Keratinocyte (primary cell): ENCODE measurements at regions not wholly inside any gene's neighbourhood (a gene's known extent, or its start where the extent isn't known, plus 50 kb on each side); places are given as distances from the start of the nearest gene placed in this dataset.

Experiments
- DNase-seq: peaks from one replicate; pipeline ENCODE4 v3.0.0-alpha.2; 2011; ENCODE audit warnings: low read depth, missing footprints, low spot score
- FAIRE-seq: peaks from 2 replicates; lab custom pipeline; 2011; peaks lifted over from hg19 to GRCh38; lab: Jason Lieb, UNC
- H2AFZ ChIP-seq: 2 replicates; pipeline ENCODE4 v1.6.0; 2012; ENCODE audit warnings: low read length, control low read depth, inconsistent platforms; ENCODE audit not compliant: control insufficient read depth
- H3K27ac ChIP-seq: 2 replicates; pipeline ENCODE4 v1.5.1; 2011; ENCODE audit warnings: low read length; ENCODE audit not compliant: control insufficient read depth, insufficient read depth
- H3K27me3 ChIP-seq: 3 replicates; pipeline ENCODE4 v1.6.0; 2011; ENCODE audit warnings: low read length; ENCODE audit not compliant: control insufficient read depth, insufficient read depth; ENCODE audit errors: extremely low read depth
- H3K36me3 ChIP-seq, 2 experiments: 2 replicates in 1 of 2; 3 replicates in 1 of 2; pipeline ENCODE4 v1.5.1; 2011; ENCODE audit warnings: low read length in 2 of 2, mild to moderate bottlenecking in 1 of 2; ENCODE audit not compliant: control insufficient read depth in 2 of 2, insufficient read depth in 2 of 2; ENCODE audit errors: extremely low read depth in 1 of 2
- H3K4me1 ChIP-seq: 3 replicates; pipeline ENCODE4 v1.5.1; 2011; ENCODE audit warnings: low read length; ENCODE audit not compliant: control insufficient read depth, insufficient read depth; ENCODE audit errors: extremely low read depth
- H3K4me2 ChIP-seq: 3 replicates; pipeline ENCODE4 v1.6.0; 2011; ENCODE audit warnings: low read depth, low read length; ENCODE audit not compliant: control insufficient read depth, insufficient read depth; ENCODE audit errors: extremely low read depth
- H3K4me3 ChIP-seq, 3 experiments: fragments of 200-600 bp in 1 of 3; sonication (generic) in 1 of 3; 2 replicates in 2 of 3; 3 replicates in 1 of 3; pipeline ENCODE4 v1.5.1; 2011 to 2016; ENCODE audit warnings: low read length in 3 of 3, mild to moderate bottlenecking in 3 of 3, control low read depth in 2 of 3, inconsistent platforms in 1 of 3, low read depth in 1 of 3, mixed read lengths in 1 of 3, mixed run types in 1 of 3, moderate library complexity in 1 of 3; ENCODE audit not compliant: control insufficient read depth in 2 of 3, insufficient read depth in 2 of 3; ENCODE audit errors: extremely low read depth in 1 of 3
- H3K79me2 ChIP-seq: 2 replicates; pipeline ENCODE4 v1.6.0; 2012; ENCODE audit warnings: low read length; ENCODE audit not compliant: control insufficient read depth, insufficient read depth
- H3K9ac ChIP-seq: 3 replicates; pipeline ENCODE4 v1.6.0; 2011; ENCODE audit warnings: low read length; ENCODE audit not compliant: control insufficient read depth, insufficient read depth; ENCODE audit errors: extremely low read depth
- H3K9me1 ChIP-seq: 3 replicates; pipeline ENCODE4 v1.6.0; 2011; ENCODE audit warnings: low read length; ENCODE audit not compliant: control insufficient read depth, insufficient read depth; ENCODE audit errors: extremely low read depth
- H3K9me3 ChIP-seq: 2 replicates; pipeline ENCODE4 v1.5.1; 2012; ENCODE audit warnings: low read depth, low read length; ENCODE audit not compliant: control insufficient read depth
- H4K20me1 ChIP-seq: 3 replicates; pipeline ENCODE4 v1.6.0; 2011; ENCODE audit warnings: low read length; ENCODE audit not compliant: control insufficient read depth, insufficient read depth; ENCODE audit errors: extremely low read depth
- EZH2 ChIP-seq: IDR thresholded peaks from one replicate; pipeline ENCODE4 v1.6.1; 2012; ENCODE audit warnings: inconsistent platforms, mild to moderate bottlenecking, low read length, moderate library complexity
- dilution Hi-C: fragments of 300-500 bp; cut with MboI; formaldehyde crosslinking; loops from one replicate; pipeline ENCODE4 v1.7.0; 2020; ENCODE audit warnings: low sequenced_read_pairs; ENCODE audit not compliant: extremely low pct_ligation_motif_present
- TF ChIP-seq, protein P1 (sequence below), 3 experiments: IDR thresholded peaks in 1 of 3; conservative IDR thresholded peaks in 1 of 3; optimal IDR thresholded peaks in 1 of 3; 2 replicates in 2 of 3; 3 replicates in 1 of 3; pipeline versions ENCODE3 to v1.5.1; 2011; ENCODE audit warnings: low read length in 3 of 3, mild to moderate bottlenecking in 3 of 3, moderate library complexity in 2 of 3, control low read depth in 1 of 3, inconsistent platforms in 1 of 3; ENCODE audit not compliant: insufficient read depth in 2 of 3; ENCODE audit errors: extremely low read depth in 1 of 3

DNA sequence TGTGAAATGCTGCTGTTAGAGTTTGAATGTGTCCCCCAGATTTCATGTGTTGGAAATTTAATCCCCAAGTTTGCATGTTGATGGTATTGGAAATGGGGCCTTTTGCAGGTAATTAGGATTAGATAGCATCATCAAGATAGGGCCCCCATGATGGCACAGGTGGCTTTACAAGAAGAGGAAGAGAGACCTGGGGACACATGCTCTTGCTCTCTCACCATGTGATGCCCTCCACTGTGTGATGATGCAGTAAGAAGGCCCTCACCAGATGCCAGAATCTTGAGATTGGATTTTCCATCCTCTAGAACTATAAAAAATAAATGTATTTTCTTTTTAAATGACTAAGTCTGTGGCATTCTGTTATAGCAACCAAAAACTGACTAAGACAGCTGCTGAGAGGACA is 57.0 kb upstream of the NEK7 start:
- Histone ChIP-seq H4K20me1 (no peaks in the 10 kb centered on the region), H3K36me3 (no peaks in the 10 kb centered on the region), H3K27ac (no peak overlapping the region), H3K27me3 (no peaks in the 10 kb centered on the region), H3K9me3 (no peaks in the 10 kb centered on the region), H3K79me2 (no peaks in the 10 kb centered on the region), H3K4me2 (no peak overlapping the region), H3K4me1 (no peaks in the 10 kb centered on the region), H3K9ac (no peak overlapping the region), H2AFZ (no peak overlapping the region), H3K4me3 (no peak overlapping the region), H3K9me1 (no peaks in the 10 kb centered on the region)
- dilution Hi-C loops, result no loop called here
- FAIRE-seq (no peak), DNase-seq (no peak)
- TF ChIP-seq, protein P1, sequence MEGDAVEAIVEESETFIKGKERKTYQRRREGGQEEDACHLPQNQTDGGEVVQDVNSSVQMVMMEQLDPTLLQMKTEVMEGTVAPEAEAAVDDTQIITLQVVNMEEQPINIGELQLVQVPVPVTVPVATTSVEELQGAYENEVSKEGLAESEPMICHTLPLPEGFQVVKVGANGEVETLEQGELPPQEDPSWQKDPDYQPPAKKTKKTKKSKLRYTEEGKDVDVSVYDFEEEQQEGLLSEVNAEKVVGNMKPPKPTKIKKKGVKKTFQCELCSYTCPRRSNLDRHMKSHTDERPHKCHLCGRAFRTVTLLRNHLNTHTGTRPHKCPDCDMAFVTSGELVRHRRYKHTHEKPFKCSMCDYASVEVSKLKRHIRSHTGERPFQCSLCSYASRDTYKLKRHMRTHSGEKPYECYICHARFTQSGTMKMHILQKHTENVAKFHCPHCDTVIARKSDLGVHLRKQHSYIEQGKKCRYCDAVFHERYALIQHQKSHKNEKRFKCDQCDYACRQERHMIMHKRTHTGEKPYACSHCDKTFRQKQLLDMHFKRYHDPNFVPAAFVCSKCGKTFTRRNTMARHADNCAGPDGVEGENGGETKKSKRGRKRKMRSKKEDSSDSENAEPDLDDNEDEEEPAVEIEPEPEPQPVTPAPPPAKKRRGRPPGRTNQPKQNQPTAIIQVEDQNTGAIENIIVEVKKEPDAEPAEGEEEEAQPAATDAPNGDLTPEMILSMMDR (optimal IDR thresholded peaks at IDR 0.05 in 1 of 3, IDR thresholded peaks at IDR 0.05 in 1 of 3, conservative IDR thresholded peaks at IDR 0.05 in 1 of 3; ENCODE audit: extremely low read depth in 1 of 3, insufficient read depth in 2 of 3, low read length in 3 of 3), result no peak
- TF ChIP-seq EZH2, result no peak

DNA sequence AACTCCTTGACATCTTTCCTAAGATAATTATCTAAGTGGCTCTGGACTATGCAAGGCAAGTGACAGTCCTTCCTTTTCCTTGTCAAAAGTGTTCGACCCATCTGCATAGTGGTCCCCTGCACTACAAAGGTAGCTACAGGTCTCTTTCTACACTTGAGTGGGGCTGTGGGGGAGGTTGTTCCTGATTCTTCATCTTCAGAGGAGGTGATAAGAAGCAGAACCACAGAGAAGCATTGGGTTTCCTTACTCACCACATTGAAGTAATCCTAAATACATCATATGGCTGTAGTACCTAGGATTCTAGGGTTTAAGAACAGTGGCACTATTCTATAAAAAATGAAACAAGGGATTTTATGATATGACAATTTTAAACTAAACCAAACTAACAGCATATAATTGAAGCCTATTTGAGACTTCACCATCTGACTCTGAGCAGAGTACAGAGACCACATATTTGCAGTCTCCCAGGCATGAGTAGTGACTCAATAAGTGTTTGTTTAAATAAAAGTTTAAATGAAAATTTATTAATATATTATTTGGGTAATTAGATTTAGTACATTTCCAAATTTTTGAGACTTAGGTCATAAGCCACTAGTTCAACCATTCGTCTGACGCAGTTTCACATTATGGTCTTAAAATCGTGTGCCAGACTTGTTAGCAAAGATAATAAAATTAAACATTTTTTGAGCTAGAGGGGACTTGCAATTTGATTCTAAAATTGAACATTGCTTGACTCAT is 54.9 kb upstream of the NEK7 start:
- FAIRE-seq, result no peak
- no peaks in the 10 kb centered on the region for H3K9me3 ChIP-seq
- no peak overlapping the region for H3K4me3 ChIP-seq
- no peak overlapping the region for H3K9ac ChIP-seq
- H3K79me2 ChIP-seq, result no peaks in the 10 kb centered on the region
- TF ChIP-seq, protein P1 (optimal IDR thresholded peaks at IDR 0.05 in 1 of 3, IDR thresholded peaks at IDR 0.05 in 1 of 3, conservative IDR thresholded peaks at IDR 0.05 in 1 of 3; ENCODE audit: extremely low read depth in 1 of 3, insufficient read depth in 2 of 3, low read length in 3 of 3), result no peak
- TF ChIP-seq EZH2, result no peak
- DNase-seq, result no peak
- H3K27me3 ChIP-seq, result no peaks in the 10 kb centered on the region
- H2AFZ ChIP-seq, result no peak overlapping the region
- no peak overlapping the region for H3K27ac ChIP-seq
- H4K20me1 ChIP-seq, result no peaks in the 10 kb centered on the region
- no peak overlapping the region for H3K4me2 ChIP-seq
- H3K9me1 ChIP-seq, result no peaks in the 10 kb centered on the region
- H3K36me3 ChIP-seq, result no peaks in the 10 kb centered on the region
- H3K4me1 ChIP-seq, result no peaks in the 10 kb centered on the region
- dilution Hi-C loops, result no loop called here
